Neuronal stem cell (in vitro differentiated cells): ENCODE measurements at regions not wholly inside any gene's neighbourhood (a gene's known extent, or its start where the extent isn't known, plus 50 kb on each side); places are given as distances from the start of the nearest gene placed in this dataset.

Source experiments
- DNase-seq: peaks from one replicate; pipeline ENCODE4 v3.0.0-alpha.2; 2013; ENCODE audit warnings: low spot score
- H2AFZ ChIP-seq: one replicate; pipeline ENCODE4 v1.6.1; 2013; ENCODE audit warnings: mild to moderate bottlenecking, low read length, inconsistent platforms
- H2AK5ac ChIP-seq: 2 replicates; pipeline ENCODE4 v1.6.1; 2013; ENCODE audit warnings: low read depth, mild to moderate bottlenecking, inconsistent platforms, low read length, moderate library complexity, mixed read lengths
- H2BK120ac ChIP-seq: 2 replicates; pipeline ENCODE4 v1.6.1; 2013; ENCODE audit warnings: low read depth, mild to moderate bottlenecking, inconsistent platforms, low read length, moderate library complexity, mixed read lengths
- H2BK12ac ChIP-seq: one replicate; pipeline ENCODE4 v1.6.1; 2013; ENCODE audit warnings: low read length, inconsistent platforms
- H2BK15ac ChIP-seq: 2 replicates; pipeline ENCODE4 v1.6.1; 2013; ENCODE audit warnings: mild to moderate bottlenecking, low read length, inconsistent platforms, mixed read lengths
- H2BK5ac ChIP-seq: one replicate; pipeline ENCODE4 v1.6.1; 2013; ENCODE audit warnings: inconsistent platforms, mild to moderate bottlenecking, low read length, moderate library complexity
- H3K14ac ChIP-seq: one replicate; pipeline ENCODE4 v1.6.1; 2013; ENCODE audit warnings: low read length, inconsistent platforms
- H3K18ac ChIP-seq: 2 replicates; pipeline ENCODE4 v1.6.1; 2013; ENCODE audit warnings: low read length, inconsistent platforms
- H3K23ac ChIP-seq: 2 replicates; pipeline ENCODE4 v1.6.1; 2013; ENCODE audit warnings: low read depth, mild to moderate bottlenecking, mixed read lengths, low read length, inconsistent platforms; ENCODE audit not compliant: poor library complexity
- H3K27ac ChIP-seq: replicated peaks from 3 replicates; pipeline ENCODE4 v1.5.1; 2013; ENCODE audit warnings: low read length, inconsistent platforms
- H3K27me3 ChIP-seq, 3 experiments: 2 replicates each; pipeline ENCODE4 v1.6.1; 2013; ENCODE audit warnings: low read length in 3 of 3, mild to moderate bottlenecking in 2 of 3, inconsistent platforms in 1 of 3, low read depth in 1 of 3, mixed read lengths in 1 of 3, moderate library complexity in 1 of 3; ENCODE audit not compliant: control insufficient read depth in 3 of 3, insufficient read depth in 3 of 3
- H3K36me3 ChIP-seq, 2 donors: replicated peaks in 1 of 2; 2 replicates each; pipeline ENCODE4 v1.6.1; 2013; ENCODE audit warnings: low read length in 2 of 2; ENCODE audit not compliant: control insufficient read depth in 2 of 2, insufficient read depth in 2 of 2
- H3K4ac ChIP-seq: 2 replicates; pipeline ENCODE4 v1.6.1; 2013; ENCODE audit warnings: inconsistent platforms, mild to moderate bottlenecking, low read length, moderate library complexity
- H3K4me1 ChIP-seq, 2 donors: 1 replicate in 1 of 2; 2 replicates in 1 of 2; pipeline ENCODE4 v1.6.1; 2013; ENCODE audit warnings: low read length in 2 of 2, low read depth in 1 of 2; ENCODE audit not compliant: control insufficient read depth in 2 of 2, insufficient read depth in 1 of 2
- H3K4me2 ChIP-seq: one replicate; pipeline ENCODE4 v1.6.1; 2013; ENCODE audit warnings: mild to moderate bottlenecking, low read length, inconsistent platforms; ENCODE audit not compliant: insufficient read depth, poor library complexity, severe bottlenecking
- H3K4me3 ChIP-seq, 2 donors: 2 replicates each; pipeline ENCODE4 v1.5.1; 2013; ENCODE audit warnings: low read length in 2 of 2, mild to moderate bottlenecking in 2 of 2, inconsistent platforms in 1 of 2, moderate library complexity in 1 of 2
- H3K79me1 ChIP-seq: one replicate; pipeline ENCODE4 v1.6.1; 2013; ENCODE audit warnings: low read depth, mild to moderate bottlenecking, inconsistent platforms, low read length, moderate library complexity
- H3K9ac ChIP-seq: one replicate; pipeline ENCODE4 v1.6.1; 2013; ENCODE audit warnings: mild to moderate bottlenecking, low read depth, low read length, inconsistent platforms; ENCODE audit not compliant: poor library complexity
- H3K9me3 ChIP-seq, 2 donors: replicated peaks in 1 of 2; 2 replicates each; pipeline versions ENCODE3 to v1.6.1; 2013; ENCODE audit warnings: low read length in 2 of 2, mild to moderate bottlenecking in 2 of 2, inconsistent platforms in 1 of 2, low read depth in 1 of 2, mixed read lengths in 1 of 2, moderate library complexity in 1 of 2; ENCODE audit not compliant: control insufficient read depth in 2 of 2, insufficient read depth in 1 of 2
- H4K8ac ChIP-seq: one replicate; pipeline ENCODE4 v1.6.1; 2013; ENCODE audit warnings: low read depth, mild to moderate bottlenecking, inconsistent platforms, low read length, moderate library complexity
- H4K91ac ChIP-seq: one replicate; pipeline ENCODE4 v1.6.1; 2013; ENCODE audit warnings: low read length, low read depth, mild to moderate bottlenecking, inconsistent platforms; ENCODE audit not compliant: poor library complexity
- WGBS, 2 donors: extraction: QIAGEN DNeasy Blood & Tissue Kit; methylation state at CpG; one replicate each; pipeline ENCODE4 v1.1.7; 2013; ENCODE audit warnings: missing lambda C conversion rate in 2 of 2, mixed read lengths in 1 of 2; ENCODE audit not compliant: insufficient read length in 2 of 2, insufficient replicate concordance in 1 of 2; ENCODE audit errors: extremely low coverage in 2 of 2; 5-methylcytosine and 5-hydroxymethylcytosine counted together

DNA sequence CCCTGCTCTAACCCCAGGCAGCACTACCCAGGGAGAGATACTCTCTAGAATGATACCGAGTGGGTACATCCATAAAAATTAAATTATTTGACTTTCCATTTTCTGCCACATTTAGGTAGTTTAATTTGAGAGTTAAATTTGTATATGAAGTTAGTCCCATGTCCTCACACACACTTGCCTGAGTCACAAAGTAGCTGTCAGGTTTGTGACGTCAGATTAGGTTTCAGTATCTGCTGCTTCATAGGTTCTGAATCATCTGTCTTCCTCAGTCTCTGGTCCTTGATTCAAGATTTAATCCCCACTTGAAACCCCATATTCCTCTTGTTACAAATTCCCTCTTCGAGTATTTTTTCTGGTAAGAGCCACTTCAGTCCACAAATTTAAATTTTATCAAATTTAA lies 738.6 kb upstream of the FAM98A start:
- no peak overlapping the region for H4K8ac ChIP-seq
- no peaks in the 10 kb centered on the region for H3K79me1 ChIP-seq
- H2BK15ac ChIP-seq = no peak overlapping the region
- H3K9me3 ChIP-seq = no peaks in the 10 kb centered on the region
- no peak overlapping the region for H2AK5ac ChIP-seq
- H3K4me1 ChIP-seq = no peaks in the 10 kb centered on the region
- H3K4ac ChIP-seq = no peak overlapping the region
- no peak overlapping the region for H3K23ac ChIP-seq
- no peak overlapping the region for H4K91ac ChIP-seq
- H3K9ac ChIP-seq = no peak overlapping the region
- no peak overlapping the region for H3K14ac ChIP-seq
- no peak overlapping the region for H2AFZ ChIP-seq
- no peaks in the 10 kb centered on the region for H3K27me3 ChIP-seq
- no CpG with 5 or more reads among the region's 3 CpGs for WGBS, 2 donors
- H3K27ac ChIP-seq = no peak overlapping the region
- no peak for DNase-seq
- H2BK120ac ChIP-seq = no peak overlapping the region
- no peak overlapping the region for H3K18ac ChIP-seq
- no peak overlapping the region for H3K4me2 ChIP-seq
- no peak overlapping the region for H3K4me3 ChIP-seq
- no peak overlapping the region for H2BK5ac ChIP-seq
- no peaks in the 10 kb centered on the region for H3K36me3 ChIP-seq
- no peak overlapping the region for H2BK12ac ChIP-seq

DNA sequence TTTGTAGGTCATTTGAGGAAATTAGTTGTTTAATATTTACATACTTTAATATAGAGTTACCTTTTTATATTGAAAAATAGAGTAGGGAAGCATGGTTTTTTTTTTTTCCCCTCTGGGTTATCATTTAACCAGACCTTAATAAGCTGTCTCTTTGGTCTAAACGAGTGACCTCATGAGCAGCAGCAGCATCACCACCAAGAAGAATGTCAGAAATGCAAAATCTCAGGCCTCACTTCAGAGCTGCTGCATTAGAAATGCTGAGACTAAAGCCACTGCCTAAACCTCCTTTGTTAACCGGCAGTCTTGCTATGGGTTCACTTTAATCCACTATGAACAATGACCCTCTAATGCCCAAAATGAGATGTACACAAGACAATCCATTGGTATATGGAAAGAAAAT lies 733.7 kb upstream of the FAM98A start:
- no peaks in the 10 kb centered on the region for H3K36me3 ChIP-seq

DNA sequence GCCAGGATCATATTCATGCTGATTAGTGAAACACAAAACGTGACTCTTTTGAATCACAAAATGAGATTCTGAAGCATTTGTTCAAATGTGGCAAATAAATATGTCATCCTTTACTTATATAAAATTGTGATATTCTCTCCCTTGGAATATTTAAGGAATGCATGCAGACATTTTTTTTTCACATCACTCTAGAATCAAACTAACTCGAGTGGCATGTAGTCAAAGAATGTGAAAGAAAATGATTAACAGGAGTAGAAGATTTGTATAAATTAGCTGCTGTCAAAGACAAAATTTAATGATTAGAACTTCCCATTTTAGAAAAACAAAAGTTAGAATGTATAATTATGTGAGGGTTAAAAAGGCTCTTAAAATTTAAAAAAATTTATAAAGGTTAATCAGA lies 721.0 kb upstream of the FAM98A start:
- H2BK120ac ChIP-seq = no peak overlapping the region
- no peak overlapping the region for H3K23ac ChIP-seq
- no peak overlapping the region for H2AK5ac ChIP-seq
- no peak overlapping the region for H3K14ac ChIP-seq
- H3K4ac ChIP-seq = no peak overlapping the region
- H2AFZ ChIP-seq = no peak overlapping the region
- H2BK15ac ChIP-seq = no peak overlapping the region
- no peak overlapping the region for H3K4me2 ChIP-seq
- H3K4me3 ChIP-seq = no peak overlapping the region
- H3K4me1 ChIP-seq = no peaks in the 10 kb centered on the region
- no peak overlapping the region for H3K9ac ChIP-seq
- no CpG with 5 or more reads among the region's 2 CpGs for WGBS, 2 donors
- no peak overlapping the region for H3K18ac ChIP-seq
- H2BK12ac ChIP-seq = no peak overlapping the region
- H3K79me1 ChIP-seq = no peaks in the 10 kb centered on the region
- H4K91ac ChIP-seq = no peak overlapping the region
- H4K8ac ChIP-seq = no peak overlapping the region
- DNase-seq = no peak
- no peak overlapping the region for H3K27ac ChIP-seq
- no peaks in the 10 kb centered on the region for H3K36me3 ChIP-seq
- H2BK5ac ChIP-seq = no peak overlapping the region
- no peaks in the 10 kb centered on the region for H3K9me3 ChIP-seq
- H3K27me3 ChIP-seq = no peaks in the 10 kb centered on the region

More for the DNA sequence above, 733.7 kb upstream of the FAM98A start:
- Histone ChIP-seq H3K27me3 (no peaks in the 10 kb centered on the region), H3K79me1 (no peaks in the 10 kb centered on the region), H3K14ac (no peak overlapping the region), H3K4me3 (no peak overlapping the region), H3K4me1 (no peaks in the 10 kb centered on the region), H2BK5ac (no peak overlapping the region), H4K8ac (no peak overlapping the region), H2AFZ (no peak overlapping the region), H3K23ac (no peak overlapping the region), H2BK15ac (no peak overlapping the region), H3K18ac (no peak overlapping the region), H2BK120ac (no peak overlapping the region), H4K91ac (no peak overlapping the region), H3K9ac (no peak overlapping the region), H3K4me2 (no peak overlapping the region), H3K27ac (no peak overlapping the region), H3K9me3 (no peaks in the 10 kb centered on the region), H3K4ac (no peak overlapping the region), H2AK5ac (no peak overlapping the region), H2BK12ac (no peak overlapping the region)
- no peak for DNase-seq
- no CpG with 5 or more reads among the region's 2 CpGs for WGBS, 2 donors

DNA sequence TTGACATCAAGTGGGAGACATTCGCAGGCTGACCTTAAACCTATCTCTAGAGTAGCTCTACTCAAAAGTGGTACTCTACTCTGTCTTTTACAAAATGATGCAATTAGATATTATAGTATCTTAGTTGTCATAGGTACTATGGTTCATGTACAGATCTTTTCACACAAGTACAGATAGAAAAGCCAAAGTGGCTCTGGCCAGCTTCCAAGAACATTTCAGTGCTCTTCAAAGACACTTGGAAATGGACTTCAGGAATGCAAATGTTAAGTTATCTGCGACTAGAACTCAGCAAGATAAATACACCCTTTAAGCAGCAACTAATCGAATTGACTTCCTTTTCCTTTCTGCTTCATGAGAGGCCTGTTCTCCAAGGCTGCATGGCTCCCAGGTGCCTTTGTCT lies 718.7 kb upstream of the FAM98A start:
- no peak for DNase-seq
- no CpG with 5 or more reads among the region's 3 CpGs for WGBS, 2 donors
- H2AFZ ChIP-seq = no peak overlapping the region

More for the DNA sequence above, 718.7 kb upstream of the FAM98A start:
- Histone ChIP-seq H2BK5ac (no peak overlapping the region), H4K91ac (no peak overlapping the region), H2BK15ac (no peak overlapping the region), H3K36me3 (no peaks in the 10 kb centered on the region), H2BK120ac (no peak overlapping the region), H3K23ac (no peak overlapping the region), H3K27ac (no peak overlapping the region), H3K9ac (no peak overlapping the region), H3K14ac (no peak overlapping the region), H3K4me3 (no peak overlapping the region), H2BK12ac (no peak overlapping the region), H3K27me3 (no peaks in the 10 kb centered on the region), H3K4me2 (no peak overlapping the region), H2AK5ac (no peak overlapping the region), H3K4me1 (no peaks in the 10 kb centered on the region), H3K79me1 (no peaks in the 10 kb centered on the region), H4K8ac (no peak overlapping the region), H3K18ac (no peak overlapping the region), H3K9me3 (no peaks in the 10 kb centered on the region), H3K4ac (no peak overlapping the region)
